GM18951 (cell line): ENCODE measurements at regions not wholly inside any gene's neighbourhood (a gene's known extent, or its start where the extent isn't known, plus 50 kb on each side); places are given as distances from the start of the nearest gene placed in this dataset.

Experiments used
- POLR2A ChIP-seq: IDR thresholded peaks from 4 replicates; pipeline ENCODE4 v1.6.1; 2011; ENCODE audit warnings: mild to moderate bottlenecking; ENCODE audit not compliant: insufficient read length, insufficient read depth; ENCODE audit errors: extremely low read depth
- in situ Hi-C: fragments of 300-500 bp; cut with MboI; formaldehyde crosslinking; loops from one replicate; pipeline ENCODE4 v1.12.0; 2022; ENCODE audit warnings: low sequenced_read_pairs, mixed read lengths, inconsistent platforms; ENCODE audit not compliant: unreplicated experiment

GRCh38 chr14:79967001-79967400 lies 244.3 kb downstream of the DIO2 start:
- TF ChIP-seq POLR2A = no peak
- in situ Hi-C loops = no loop called here

- in situ Hi-C loops = no loop called here
- no peak for TF ChIP-seq POLR2A
These were observed 245.4 kb downstream of the DIO2 start for GRCh38 chr14:79965896-79966295.

DNA sequence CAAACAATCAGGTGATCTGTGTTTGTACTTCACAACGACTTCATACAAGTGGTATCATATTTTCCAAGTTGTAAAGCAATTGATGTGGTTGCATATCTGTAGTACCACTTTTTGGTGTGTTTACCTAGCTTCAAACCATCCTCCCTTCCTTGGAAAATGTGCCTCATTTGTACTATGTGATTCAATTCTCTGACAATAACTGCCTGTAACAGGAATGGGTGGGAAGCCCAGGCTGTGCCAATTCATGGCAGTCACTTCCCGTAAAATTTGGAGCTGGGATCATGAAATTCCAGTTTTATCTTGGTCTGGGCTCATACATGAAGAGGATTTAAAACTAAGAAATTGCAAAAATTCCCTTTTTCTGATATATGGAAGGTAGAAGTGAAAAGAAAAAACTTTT lies 250.1 kb downstream of the DIO2 start:
- TF ChIP-seq POLR2A = no peak
- in situ Hi-C loops = no loop called here

GRCh38 chr14:79960288-79960687 lies 251.0 kb downstream of the DIO2 start:
- in situ Hi-C loops = no loop called here
- no peak for TF ChIP-seq POLR2A

GRCh38 chr14:79951572-79951971 lies 259.7 kb downstream of the DIO2 start:
- TF ChIP-seq POLR2A = no peak
- in situ Hi-C loops = no loop called here

DNA sequence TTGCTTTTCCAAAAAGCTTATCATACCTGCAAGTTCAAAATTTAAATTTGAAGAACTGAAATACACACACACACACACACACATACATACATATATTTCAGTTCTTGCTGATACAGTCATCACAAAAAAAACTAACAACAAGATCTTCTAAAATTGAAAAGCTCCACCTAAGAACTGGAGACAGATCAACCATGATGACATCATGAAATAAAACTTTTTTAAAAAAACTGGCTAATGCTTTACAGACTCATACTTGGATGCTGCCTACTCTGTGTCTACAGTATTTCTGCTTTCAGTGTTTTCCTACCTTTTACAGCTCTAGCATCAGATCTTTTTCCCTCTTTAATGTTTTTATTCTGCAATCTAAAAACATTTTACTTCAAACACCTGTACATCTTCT lies 261.4 kb downstream of the DIO2 start:
- in situ Hi-C loops = no loop called here

GRCh38 chr14:79947440-79948054 lies 263.8 kb downstream of the DIO2 start:
- in situ Hi-C loops = no loop called here

More for the DNA sequence above, 261.4 kb downstream of the DIO2 start:
- TF ChIP-seq POLR2A = no peak

GRCh38 chr14:79939235-79939634 lies 272.1 kb downstream of the DIO2 start:
- TF ChIP-seq POLR2A = no peak
- in situ Hi-C loops = no loop called here

More at GRCh38 chr14:79947440-79948054, 263.8 kb downstream of the DIO2 start:
- no peak for TF ChIP-seq POLR2A

DNA sequence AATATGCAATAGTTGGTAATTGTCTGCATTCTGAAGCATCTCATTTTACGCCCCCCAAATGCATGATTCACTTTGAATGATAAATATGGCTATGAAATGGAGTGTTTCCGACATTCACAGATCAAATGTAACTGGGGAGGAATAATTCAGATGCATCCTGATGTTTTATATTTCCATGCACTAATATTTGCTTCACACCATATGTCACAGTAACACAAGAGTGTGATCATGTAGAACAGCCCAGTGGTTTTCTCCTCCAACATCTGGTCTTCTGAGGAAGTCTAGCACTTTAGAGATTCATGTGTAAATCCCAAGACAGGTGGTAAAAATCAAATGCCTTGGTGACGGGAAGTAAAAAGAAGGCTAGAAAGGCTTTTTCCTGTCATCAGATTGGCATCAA lies 273.1 kb downstream of the DIO2 start:
- in situ Hi-C loops = no loop called here

DNA sequence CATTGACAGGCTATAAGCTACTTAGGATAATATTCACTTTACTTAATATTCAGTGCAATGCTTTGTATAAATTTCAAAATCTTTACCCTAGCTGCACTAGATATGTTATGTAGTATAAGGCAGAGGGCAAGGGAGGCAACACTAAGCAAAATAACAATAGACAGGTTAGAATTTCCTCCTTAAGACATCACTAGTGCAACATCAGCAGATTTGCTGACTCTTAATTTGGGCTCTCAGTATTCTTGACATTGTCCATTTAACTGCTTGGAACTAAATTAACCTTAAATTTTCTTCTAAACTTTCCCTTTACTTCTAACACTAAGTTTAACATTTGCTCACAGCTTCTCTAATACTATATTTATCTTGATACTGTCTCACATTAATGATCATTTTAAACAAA lies 273.9 kb downstream of the DIO2 start:
- in situ Hi-C loops = no loop called here
- TF ChIP-seq POLR2A = no peak

More for the DNA sequence above, 273.1 kb downstream of the DIO2 start:
- TF ChIP-seq POLR2A = no peak

DNA sequence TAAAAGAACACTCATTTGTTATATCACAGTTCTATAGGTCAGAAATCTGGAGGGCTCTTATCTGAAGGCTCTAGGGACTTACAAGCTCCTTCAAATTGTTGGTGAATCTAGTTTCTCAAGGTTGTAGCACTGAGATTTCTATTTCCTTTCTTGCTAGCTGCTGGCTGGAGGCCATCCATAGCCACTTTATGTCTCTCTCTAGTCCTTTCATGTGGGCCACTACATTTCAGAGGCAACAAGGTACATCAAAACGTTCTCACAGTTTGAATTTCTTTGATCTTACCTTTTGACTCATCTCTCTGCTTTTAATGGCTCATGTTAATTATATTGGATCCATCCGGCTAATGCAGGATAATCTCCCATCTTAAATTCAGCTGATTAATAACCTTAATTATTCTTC lies 286.8 kb downstream of the DIO2 start:
- in situ Hi-C loops = no loop called here
- TF ChIP-seq POLR2A = no peak

GRCh38 chr14:79920180-79920692 lies 291.1 kb downstream of the DIO2 start:
- in situ Hi-C loops = no loop called here
- no peak for TF ChIP-seq POLR2A
